Loucy (cell line): ENCODE measurements at regions not wholly inside any gene's neighbourhood (a gene's known extent, or its start where the extent isn't known, plus 50 kb on each side); places are given as distances from the start of the nearest gene placed in this dataset.

ENCODE experiments used
- H2AFZ ChIP-seq: fragments of 200-600 bp; sonication (generic); 2 replicates; pipeline ENCODE4 v1.6.0; 2016; ENCODE audit warnings: antibody characterized with exemption, mild to moderate bottlenecking, low read length, moderate library complexity
- H3F3A ChIP-seq: fragments of 200-600 bp; 2 replicates; pipeline ENCODE4 v1.6.0; 2016; ENCODE audit warnings: antibody characterized with exemption, low read depth, mild to moderate bottlenecking
- H3K27me3 ChIP-seq: fragments of 200-600 bp; sonication (generic); 2 replicates; pipeline ENCODE4 v1.6.1; 2014; ENCODE audit warnings: low read length, mild to moderate bottlenecking; ENCODE audit not compliant: insufficient read depth, poor library complexity, severe bottlenecking
- H3K36me3 ChIP-seq: fragments of 200-600 bp; sonication (generic); 2 replicates; pipeline ENCODE4 v1.6.1; 2016; ENCODE audit warnings: low read length; ENCODE audit not compliant: insufficient read depth
- H3K4me1 ChIP-seq: fragments of 200-600 bp; sonication (generic); 2 replicates; pipeline ENCODE4 v1.5.1; 2014; ENCODE audit warnings: low read length, mild to moderate bottlenecking; ENCODE audit not compliant: insufficient read depth, poor library complexity, severe bottlenecking
- H3K4me2 ChIP-seq: fragments of 200-600 bp; sonication (generic); 2 replicates; pipeline ENCODE4 v1.6.0; 2014; ENCODE audit warnings: antibody characterized with exemption, low read length, low read depth, mild to moderate bottlenecking; ENCODE audit not compliant: poor library complexity, severe bottlenecking
- H3K4me3 ChIP-seq: fragments of 200-600 bp; sonication (generic); 2 replicates; pipeline ENCODE4 v1.5.1; 2014; ENCODE audit warnings: low read length, mild to moderate bottlenecking, mixed read lengths; ENCODE audit not compliant: poor library complexity, severe bottlenecking
- H3K79me2 ChIP-seq: fragments of 200-600 bp; sonication (generic); 2 replicates; pipeline ENCODE4 v1.6.1; 2014; ENCODE audit warnings: low read length; ENCODE audit not compliant: insufficient read depth
- H3K9ac ChIP-seq: fragments of 200-600 bp; sonication (generic); 2 replicates; pipeline ENCODE4 v1.6.0; 2014; ENCODE audit warnings: mild to moderate bottlenecking, low read depth, low read length, moderate library complexity; ENCODE audit not compliant: poor library complexity, severe bottlenecking
- H3K9me2 ChIP-seq: fragments of 200-600 bp; sonication (generic); replicated peaks from 2 replicates; pipeline ENCODE4 v1.6.1; 2016; ENCODE audit warnings: low read depth, low read length, mixed read lengths
- H3K9me3 ChIP-seq: fragments of 200-600 bp; sonication (generic); 2 replicates; pipeline ENCODE4 v1.6.1; 2014; ENCODE audit warnings: mild to moderate bottlenecking, antibody characterized with exemption, low read length, low read depth; ENCODE audit not compliant: insufficient read depth
- H4K20me1 ChIP-seq: fragments of 200-600 bp; sonication (generic); 2 replicates; pipeline ENCODE4 v1.6.0; 2014; ENCODE audit warnings: antibody characterized with exemption, low read length, mild to moderate bottlenecking; ENCODE audit not compliant: insufficient read depth, poor library complexity, severe bottlenecking
- EZH2phosphoT487 ChIP-seq: fragments of 200-600 bp; IDR thresholded peaks from 2 replicates; pipeline ENCODE4 v1.6.1; 2018; ENCODE audit warnings: antibody characterized with exemption, mild to moderate bottlenecking, moderate library complexity, borderline replicate concordance
- TF ChIP-seq, protein P1 (sequence below): fragments of 200-600 bp; sonication (generic); conservative IDR thresholded peaks from 2 replicates; pipeline ENCODE4 v1.5.1; 2014; ENCODE audit warnings: mild to moderate bottlenecking, antibody characterized with exemption, low read length

DNA sequence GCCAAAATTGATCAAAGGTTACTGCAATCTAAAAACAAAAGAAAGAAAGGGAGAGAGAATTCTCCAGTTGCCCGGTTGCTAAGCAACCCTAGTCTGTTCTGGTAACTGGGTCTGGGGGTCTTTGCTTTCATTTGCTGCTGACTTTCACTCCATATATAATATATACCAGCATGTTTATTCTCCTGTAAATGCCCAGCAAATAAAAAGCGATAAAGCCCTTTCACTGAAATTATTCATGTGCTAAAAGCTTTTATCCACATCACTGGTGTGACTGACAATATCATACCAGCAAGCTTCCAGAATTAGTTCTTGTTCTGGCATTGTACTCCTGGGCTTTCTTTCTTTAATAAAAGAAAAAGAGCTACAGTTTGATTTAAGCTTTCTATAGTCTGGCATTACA is 75.5 kb upstream of the ST8SIA3 start:
- Histone ChIP-seq H3K4me1 (no peaks in the 10 kb centered on the region), H3K36me3 (no peaks in the 10 kb centered on the region), H2AFZ (no peak overlapping the region), H3K9me3 (no peaks in the 10 kb centered on the region), H3K9me2 (no peaks in the 10 kb centered on the region), H3K4me3 (no peak overlapping the region), H3K9ac (no peak overlapping the region), H3F3A (no peaks in the 10 kb centered on the region), H3K79me2 (no peaks in the 10 kb centered on the region), H4K20me1 (no peaks in the 10 kb centered on the region), H3K27me3 (no peaks in the 10 kb centered on the region), H3K4me2 (no peak overlapping the region)
- no peak for TF ChIP-seq EZH2phosphoT487
- TF ChIP-seq, protein P1, sequence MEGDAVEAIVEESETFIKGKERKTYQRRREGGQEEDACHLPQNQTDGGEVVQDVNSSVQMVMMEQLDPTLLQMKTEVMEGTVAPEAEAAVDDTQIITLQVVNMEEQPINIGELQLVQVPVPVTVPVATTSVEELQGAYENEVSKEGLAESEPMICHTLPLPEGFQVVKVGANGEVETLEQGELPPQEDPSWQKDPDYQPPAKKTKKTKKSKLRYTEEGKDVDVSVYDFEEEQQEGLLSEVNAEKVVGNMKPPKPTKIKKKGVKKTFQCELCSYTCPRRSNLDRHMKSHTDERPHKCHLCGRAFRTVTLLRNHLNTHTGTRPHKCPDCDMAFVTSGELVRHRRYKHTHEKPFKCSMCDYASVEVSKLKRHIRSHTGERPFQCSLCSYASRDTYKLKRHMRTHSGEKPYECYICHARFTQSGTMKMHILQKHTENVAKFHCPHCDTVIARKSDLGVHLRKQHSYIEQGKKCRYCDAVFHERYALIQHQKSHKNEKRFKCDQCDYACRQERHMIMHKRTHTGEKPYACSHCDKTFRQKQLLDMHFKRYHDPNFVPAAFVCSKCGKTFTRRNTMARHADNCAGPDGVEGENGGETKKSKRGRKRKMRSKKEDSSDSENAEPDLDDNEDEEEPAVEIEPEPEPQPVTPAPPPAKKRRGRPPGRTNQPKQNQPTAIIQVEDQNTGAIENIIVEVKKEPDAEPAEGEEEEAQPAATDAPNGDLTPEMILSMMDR = no peak

DNA sequence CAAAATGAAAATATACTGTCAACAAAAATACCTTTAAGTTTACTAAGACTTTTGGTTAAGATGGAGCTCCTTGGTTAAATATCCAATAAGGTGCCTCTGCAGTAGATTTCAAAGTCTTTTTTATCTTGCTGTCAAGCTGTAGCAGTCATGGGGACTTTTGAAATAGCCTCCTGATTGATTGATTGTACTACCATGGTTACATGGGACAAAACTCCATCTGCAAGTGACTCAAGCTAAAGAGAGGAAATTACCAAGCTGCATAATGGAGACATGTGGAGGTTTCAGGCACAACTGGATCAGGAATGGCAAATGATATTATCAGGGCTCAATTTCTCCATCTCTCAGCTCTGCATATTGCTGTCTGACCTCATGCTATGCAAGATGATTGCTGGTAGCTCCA is 73.4 kb upstream of the ST8SIA3 start:
- Histone ChIP-seq H3K9ac (no peak overlapping the region), H3K36me3 (no peaks in the 10 kb centered on the region), H4K20me1 (no peaks in the 10 kb centered on the region), H3K9me2 (no peaks in the 10 kb centered on the region), H3K9me3 (no peaks in the 10 kb centered on the region), H3F3A (no peaks in the 10 kb centered on the region), H3K4me2 (no peak overlapping the region), H3K79me2 (no peaks in the 10 kb centered on the region), H2AFZ (no peak overlapping the region), H3K4me3 (no peak overlapping the region), H3K4me1 (no peaks in the 10 kb centered on the region), H3K27me3 (no peaks in the 10 kb centered on the region)
- TF ChIP-seq, protein P1 = no peak
- TF ChIP-seq EZH2phosphoT487 = no peak

DNA sequence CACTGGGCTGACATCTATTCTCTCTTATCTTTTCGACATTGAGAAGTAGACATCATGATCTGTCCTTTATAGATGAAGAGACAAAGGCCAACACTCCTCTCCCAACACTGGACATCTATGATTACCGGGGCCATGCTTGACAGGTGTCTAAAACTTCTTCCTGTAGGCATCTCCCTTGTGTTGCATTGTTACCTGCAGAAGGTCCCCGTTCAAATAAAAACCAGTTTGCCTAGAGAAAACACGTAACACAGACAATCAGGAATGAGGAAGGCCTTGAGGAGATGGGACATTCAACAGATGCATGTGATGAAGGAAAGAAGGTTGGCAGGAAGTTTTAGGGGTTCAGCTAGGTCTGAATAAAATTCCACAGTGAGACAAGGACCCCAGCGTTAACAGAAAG is 70.8 kb upstream of the ST8SIA3 start:
- Histone ChIP-seq H3K4me2 (no peak overlapping the region), H3K27me3 (no peaks in the 10 kb centered on the region), H2AFZ (no peak overlapping the region), H3F3A (no peaks in the 10 kb centered on the region), H3K79me2 (no peaks in the 10 kb centered on the region), H3K4me1 (no peaks in the 10 kb centered on the region), H3K36me3 (no peaks in the 10 kb centered on the region), H3K9me2 (no peaks in the 10 kb centered on the region), H3K9me3 (no peaks in the 10 kb centered on the region), H3K4me3 (no peak overlapping the region), H3K9ac (no peak overlapping the region), H4K20me1 (no peaks in the 10 kb centered on the region)
- TF ChIP-seq, protein P1 = no peak
- TF ChIP-seq EZH2phosphoT487 = no peak
